Neural progenitor cell (in vitro differentiated cells): ENCODE measurements at regions not wholly inside any gene's neighbourhood (a gene's known extent, or its start where the extent isn't known, plus 50 kb on each side); places are given as distances from the start of the nearest gene placed in this dataset.

Experiments
- EZH2 ChIP-seq: fragments of 200-600 bp; sonication (generic); IDR thresholded peaks from 2 replicates; pipeline ENCODE4 v1.6.1; 2017; ENCODE audit warnings: antibody characterized with exemption, mild to moderate bottlenecking, moderate library complexity
- EZH2phosphoT487 ChIP-seq: fragments of 200-600 bp; sonication (generic); IDR thresholded peaks from 2 replicates; pipeline ENCODE4 v1.6.1; 2017; ENCODE audit warnings: antibody characterized with exemption
- TF ChIP-seq, protein P1 (sequence below): fragments of 200-600 bp; sonication (generic); IDR thresholded peaks from 2 replicates; pipeline ENCODE4 v1.5.1; 2017; ENCODE audit warnings: antibody characterized with exemption, mild to moderate bottlenecking

DNA sequence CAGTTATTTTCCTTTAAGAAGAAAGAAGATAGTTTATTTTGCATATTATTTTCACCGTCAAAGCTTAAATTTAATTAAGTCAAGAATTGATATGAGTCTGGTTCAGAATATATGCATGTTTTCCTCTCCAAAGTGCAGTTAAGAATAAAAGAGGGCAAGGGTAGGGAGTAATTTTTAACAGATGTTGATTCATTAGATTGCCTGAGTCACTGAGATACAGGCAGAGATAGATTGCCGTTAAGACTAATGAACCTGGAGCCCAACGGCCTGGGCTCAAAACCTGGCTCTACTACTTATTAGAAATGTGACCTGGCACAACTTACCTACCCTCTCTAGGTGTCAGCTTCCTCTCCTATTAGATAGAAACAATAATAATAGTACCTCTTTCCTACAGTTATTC is 1037.4 kb upstream of the PABPC4L start:
- TF ChIP-seq EZH2phosphoT487, result no peak
- no peak for TF ChIP-seq EZH2
- TF ChIP-seq, protein P1, sequence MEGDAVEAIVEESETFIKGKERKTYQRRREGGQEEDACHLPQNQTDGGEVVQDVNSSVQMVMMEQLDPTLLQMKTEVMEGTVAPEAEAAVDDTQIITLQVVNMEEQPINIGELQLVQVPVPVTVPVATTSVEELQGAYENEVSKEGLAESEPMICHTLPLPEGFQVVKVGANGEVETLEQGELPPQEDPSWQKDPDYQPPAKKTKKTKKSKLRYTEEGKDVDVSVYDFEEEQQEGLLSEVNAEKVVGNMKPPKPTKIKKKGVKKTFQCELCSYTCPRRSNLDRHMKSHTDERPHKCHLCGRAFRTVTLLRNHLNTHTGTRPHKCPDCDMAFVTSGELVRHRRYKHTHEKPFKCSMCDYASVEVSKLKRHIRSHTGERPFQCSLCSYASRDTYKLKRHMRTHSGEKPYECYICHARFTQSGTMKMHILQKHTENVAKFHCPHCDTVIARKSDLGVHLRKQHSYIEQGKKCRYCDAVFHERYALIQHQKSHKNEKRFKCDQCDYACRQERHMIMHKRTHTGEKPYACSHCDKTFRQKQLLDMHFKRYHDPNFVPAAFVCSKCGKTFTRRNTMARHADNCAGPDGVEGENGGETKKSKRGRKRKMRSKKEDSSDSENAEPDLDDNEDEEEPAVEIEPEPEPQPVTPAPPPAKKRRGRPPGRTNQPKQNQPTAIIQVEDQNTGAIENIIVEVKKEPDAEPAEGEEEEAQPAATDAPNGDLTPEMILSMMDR, result no peak
